Endothelial cell of umbilical vein (primary cell): ENCODE measurements at regions not wholly inside any gene's neighbourhood (a gene's known extent, or its start where the extent isn't known, plus 50 kb on each side); places are given as distances from the start of the nearest gene placed in this dataset.

ENCODE experiments used
- CTCF ChIP-seq, 2 donors: IDR thresholded peaks; 1 replicate in 1 of 2; 2 replicates in 1 of 2; pipeline ENCODE4 v1.5.1; 2011; ENCODE audit warnings: low read length in 2 of 2, mild to moderate bottlenecking in 2 of 2, moderate library complexity in 2 of 2, control low read depth in 1 of 2, inconsistent platforms in 1 of 2, low read depth in 1 of 2; ENCODE audit not compliant: insufficient read depth in 1 of 2; ENCODE audit errors: extremely low read depth in 1 of 2
- EZH2 ChIP-seq: IDR thresholded peaks from 2 replicates; pipeline ENCODE4 v1.6.1; 2012; ENCODE audit warnings: borderline replicate concordance, low read depth, mild to moderate bottlenecking, moderate library complexity, low read length, inconsistent platforms; ENCODE audit not compliant: severe bottlenecking
- FOS ChIP-seq: IDR thresholded peaks from 2 replicates; pipeline ENCODE4 v1.6.1; 2011; ENCODE audit warnings: mild to moderate bottlenecking, low read length, moderate library complexity, borderline replicate concordance; ENCODE audit not compliant: insufficient read depth
- GATA2 ChIP-seq: IDR thresholded peaks from 2 replicates; pipeline ENCODE4 v1.7.0; 2011; ENCODE audit warnings: low read depth, mild to moderate bottlenecking, moderate library complexity, mixed read lengths, low read length; ENCODE audit not compliant: insufficient read length, insufficient read depth
- JUN ChIP-seq: IDR thresholded peaks from 2 replicates; pipeline ENCODE4 v1.6.1; 2011; ENCODE audit warnings: borderline replicate concordance, low read depth; ENCODE audit not compliant: insufficient read length, insufficient read depth
- MYC ChIP-seq: IDR thresholded peaks from one replicate; pipeline ENCODE4 v1.6.1; 2011; ENCODE audit warnings: mild to moderate bottlenecking, low read depth, low read length
- POLR2A ChIP-seq: IDR thresholded peaks from 2 replicates; pipeline ENCODE4 v1.6.1; 2012; ENCODE audit warnings: low read depth, mild to moderate bottlenecking, control low read depth, low read length
- POLR2AphosphoS5 ChIP-seq: IDR thresholded peaks from 2 replicates; pipeline ENCODE4 v1.6.1; 2012; ENCODE audit warnings: low read depth, mild to moderate bottlenecking, control low read depth, low read length, moderate library complexity; ENCODE audit not compliant: insufficient read depth
- TF ChIP-seq, protein P1 (sequence below): IDR thresholded peaks from 2 replicates; pipeline ENCODE4 v1.6.1; 2011; ENCODE audit not compliant: insufficient read depth, insufficient read length

- TF ChIP-seq POLR2A (no peak), CTCF (IDR thresholded peaks at IDR 0.05; ENCODE audit: extremely low read depth in 1 of 2, insufficient read depth in 1 of 2, low read depth in 1 of 2, low read length in 2 of 2) (no peak), POLR2AphosphoS5 (no peak), EZH2 (no peak), JUN (no peak), FOS (no peak), GATA2 (no peak), MYC (no peak)
- TF ChIP-seq, protein P1, sequence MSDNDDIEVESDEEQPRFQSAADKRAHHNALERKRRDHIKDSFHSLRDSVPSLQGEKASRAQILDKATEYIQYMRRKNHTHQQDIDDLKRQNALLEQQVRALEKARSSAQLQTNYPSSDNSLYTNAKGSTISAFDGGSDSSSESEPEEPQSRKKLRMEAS, result no peak
Measured at GRCh38 chr3:76044601-76045600, 259.6 kb upstream of the ZNF717 start.
